SU-DHL-6 (cell line): ENCODE measurements at regions not wholly inside any gene's neighbourhood (a gene's known extent, or its start where the extent isn't known, plus 50 kb on each side); places are given as distances from the start of the nearest gene placed in this dataset.

Experiments used
- H2AFZ ChIP-seq: fragments of 200-600 bp; sonication (generic); 2 replicates; pipeline ENCODE4 v1.6.1; 2014; ENCODE audit warnings: low read depth, mild to moderate bottlenecking, moderate library complexity, mixed read lengths, antibody characterized with exemption, low read length; ENCODE audit not compliant: severe bottlenecking
- H3F3A ChIP-seq: fragments of 200-600 bp; shearing (Covaris generic); 2 replicates; pipeline ENCODE4 v1.6.0; 2016; ENCODE audit warnings: antibody characterized with exemption, mild to moderate bottlenecking; ENCODE audit not compliant: insufficient read depth
- H3K27ac ChIP-seq: fragments of 200-600 bp; sonication (generic); 2 replicates; pipeline ENCODE4 v1.5.1; 2016; ENCODE audit warnings: low read depth, mild to moderate bottlenecking, low read length, moderate library complexity, mixed read lengths
- H3K27me3 ChIP-seq: fragments of 200-600 bp; sonication (generic), shearing (Covaris generic); 2 replicates; pipeline ENCODE4 v1.6.0; 2014; ENCODE audit warnings: mild to moderate bottlenecking, low read length
- H3K36me3 ChIP-seq: fragments of 200-600 bp; sonication (generic); 2 replicates; pipeline ENCODE4 v1.6.1; 2014; ENCODE audit warnings: mild to moderate bottlenecking, low read length, mixed read lengths
- H3K4me2 ChIP-seq: fragments of 300-600, 200-600 bp; shearing (Covaris generic), sonication (generic); 2 replicates; pipeline ENCODE4 v1.6.0; 2014; ENCODE audit warnings: low read length, low read depth, mild to moderate bottlenecking; ENCODE audit not compliant: poor library complexity, severe bottlenecking
- H3K4me3 ChIP-seq: fragments of 200-600 bp; sonication (generic); 2 replicates; pipeline ENCODE4 v1.5.1; 2014; ENCODE audit warnings: antibody characterized with exemption, low read length, mild to moderate bottlenecking, mixed read lengths; ENCODE audit not compliant: insufficient read depth, poor library complexity, severe bottlenecking
- H3K79me2 ChIP-seq: fragments of 200-600 bp; sonication (generic); 2 replicates; pipeline ENCODE4 v1.6.1; 2014; ENCODE audit warnings: mild to moderate bottlenecking, low read length, moderate library complexity; ENCODE audit not compliant: insufficient read depth
- H3K9ac ChIP-seq: fragments of 200-600 bp; sonication (generic); 2 replicates; pipeline ENCODE4 v1.7.0; 2014; ENCODE audit warnings: mild to moderate bottlenecking, low read length
- H3K9me2 ChIP-seq: fragments of 200-600 bp; sonication (generic); replicated peaks from 2 replicates; pipeline ENCODE4 v1.6.1; 2014; ENCODE audit warnings: low read length; ENCODE audit not compliant: insufficient read depth
- H3K9me3 ChIP-seq: fragments of 200-600 bp; sonication (generic); 2 replicates; pipeline ENCODE4 v1.6.1; 2014; ENCODE audit warnings: low read length, mixed read lengths; ENCODE audit not compliant: insufficient read depth
- H4K20me1 ChIP-seq: fragments of 200-600 bp; sonication (generic); 2 replicates; pipeline ENCODE4 v1.6.1; 2014; ENCODE audit warnings: low read depth, mild to moderate bottlenecking, antibody characterized with exemption, low read length, moderate library complexity, mixed read lengths
- CTCF ChIP-seq: fragments of 200-600 bp; sonication (generic); IDR thresholded peaks from one replicate; pipeline ENCODE4 v1.5.1; 2017; ENCODE audit warnings: antibody characterized with exemption, mild to moderate bottlenecking, low read length, moderate library complexity; ENCODE audit not compliant: insufficient read depth, poor library complexity, severe bottlenecking
- EZH2phosphoT487 ChIP-seq: fragments of 200-600 bp; sonication (generic), shearing (Covaris generic); conservative IDR thresholded peaks from 2 replicates; pipeline ENCODE4 v1.6.1; 2018; ENCODE audit warnings: mild to moderate bottlenecking, antibody characterized with exemption, low read length, moderate library complexity, mixed read lengths

GRCh38 chr5:174423558-174423957 lies 300.8 kb upstream of the MSX2 start:
- H3K4me3 ChIP-seq = no peak overlapping the region
- no peaks in the 10 kb centered on the region for H3K27me3 ChIP-seq
- no peak overlapping the region for H2AFZ ChIP-seq
- H3K79me2 ChIP-seq = no peaks in the 10 kb centered on the region
- H3K9me3 ChIP-seq = no peaks in the 10 kb centered on the region
- no peak overlapping the region for H3K9ac ChIP-seq
- no peaks in the 10 kb centered on the region for H4K20me1 ChIP-seq
- no peak overlapping the region for H3K4me2 ChIP-seq
- no peak overlapping the region for H3K27ac ChIP-seq
- no peaks in the 10 kb centered on the region for H3K36me3 ChIP-seq
- H3K9me2 ChIP-seq = no peaks in the 10 kb centered on the region
- no peak for TF ChIP-seq CTCF
- no peaks in the 10 kb centered on the region for H3F3A ChIP-seq

GRCh38 chr5:174424219-174425053 lies 299.9 kb upstream of the MSX2 start:
- Histone ChIP-seq H3K9ac (no peak overlapping the region), H3K9me3 (no peaks in the 10 kb centered on the region), H3F3A (no peaks in the 10 kb centered on the region), H3K79me2 (no peaks in the 10 kb centered on the region), H4K20me1 (no peaks in the 10 kb centered on the region), H3K36me3 (no peaks in the 10 kb centered on the region), H3K4me3 (no peak overlapping the region), H3K4me2 (no peak overlapping the region), H3K27me3 (no peaks in the 10 kb centered on the region), H2AFZ (no peak overlapping the region), H3K27ac (no peak overlapping the region), H3K9me2 (no peaks in the 10 kb centered on the region)
- TF ChIP-seq CTCF (no peak), EZH2phosphoT487 (no peak)

GRCh38 chr5:174425271-174425963 lies 299.0 kb upstream of the MSX2 start:
- Histone ChIP-seq H3K79me2 (no peaks in the 10 kb centered on the region), H3K9me2 (no peaks in the 10 kb centered on the region), H2AFZ (no peak overlapping the region), H3K27ac (no peak overlapping the region), H3K36me3 (no peaks in the 10 kb centered on the region), H3K9ac (no peak overlapping the region), H3K4me3 (no peak overlapping the region), H3F3A (no peaks in the 10 kb centered on the region), H3K27me3 (no peaks in the 10 kb centered on the region), H3K4me2 (no peak overlapping the region), H3K9me3 (no peaks in the 10 kb centered on the region), H4K20me1 (no peaks in the 10 kb centered on the region)
- TF ChIP-seq EZH2phosphoT487 (no peak), CTCF (no peak)
